ENCODE measurements at regions not wholly inside any gene's neighbourhood (a gene's known extent, or its start where the extent isn't known, plus 50 kb on each side); places are given as distances from the start of the nearest gene placed in this dataset. TPM values are rescaled to one million over a fixed set of nuclear protein-coding genes. Genes with fewer than 3 reads are reported as not detected.
"Not testable (repeated sequence)": the region's sequence is repeated elsewhere in the genome, so short reads cannot be mapped to it uniquely, and the experiment has no call there.

- Histone ChIP-seq H3K4me3 (no peak overlapping the region), H3K4me1 (no peaks in the 10 kb centered on the region), H3K36me3 (no peaks in the 10 kb centered on the region), H3K27ac (no peak overlapping the region), H3K27me3 (no peaks in the 10 kb centered on the region), H3K9ac (ENCODE audit: low read depth in 2 of 2, low read length in 2 of 2) (no peak overlapping the region), H3K9me3 (no peaks in the 10 kb centered on the region)
- intact Hi-C loops (cut with DNase I), result no loop called here
- TF ChIP-seq, protein P1, sequence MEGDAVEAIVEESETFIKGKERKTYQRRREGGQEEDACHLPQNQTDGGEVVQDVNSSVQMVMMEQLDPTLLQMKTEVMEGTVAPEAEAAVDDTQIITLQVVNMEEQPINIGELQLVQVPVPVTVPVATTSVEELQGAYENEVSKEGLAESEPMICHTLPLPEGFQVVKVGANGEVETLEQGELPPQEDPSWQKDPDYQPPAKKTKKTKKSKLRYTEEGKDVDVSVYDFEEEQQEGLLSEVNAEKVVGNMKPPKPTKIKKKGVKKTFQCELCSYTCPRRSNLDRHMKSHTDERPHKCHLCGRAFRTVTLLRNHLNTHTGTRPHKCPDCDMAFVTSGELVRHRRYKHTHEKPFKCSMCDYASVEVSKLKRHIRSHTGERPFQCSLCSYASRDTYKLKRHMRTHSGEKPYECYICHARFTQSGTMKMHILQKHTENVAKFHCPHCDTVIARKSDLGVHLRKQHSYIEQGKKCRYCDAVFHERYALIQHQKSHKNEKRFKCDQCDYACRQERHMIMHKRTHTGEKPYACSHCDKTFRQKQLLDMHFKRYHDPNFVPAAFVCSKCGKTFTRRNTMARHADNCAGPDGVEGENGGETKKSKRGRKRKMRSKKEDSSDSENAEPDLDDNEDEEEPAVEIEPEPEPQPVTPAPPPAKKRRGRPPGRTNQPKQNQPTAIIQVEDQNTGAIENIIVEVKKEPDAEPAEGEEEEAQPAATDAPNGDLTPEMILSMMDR (IDR thresholded peaks at IDR 0.05), result no peak
- no peak for DNase-seq
These were observed 64.9 kb upstream of the ZNF337 start for GRCh38 chr20:25761596-25761995.

- H3K27me3 ChIP-seq; H3K4me3 ChIP-seq; DNase-seq; H3K9ac ChIP-seq (ENCODE audit: low read depth in 2 of 2, low read length in 2 of 2); H3K36me3 ChIP-seq; H3K9me3 ChIP-seq; H3K4me1 ChIP-seq; intact Hi-C loops (cut with DNase I); H3K27ac ChIP-seq: not testable (repeated sequence)
These were observed 64.4 kb upstream of the ZNF337 start for GRCh38 chr20:25761046-25761445.

DNA sequence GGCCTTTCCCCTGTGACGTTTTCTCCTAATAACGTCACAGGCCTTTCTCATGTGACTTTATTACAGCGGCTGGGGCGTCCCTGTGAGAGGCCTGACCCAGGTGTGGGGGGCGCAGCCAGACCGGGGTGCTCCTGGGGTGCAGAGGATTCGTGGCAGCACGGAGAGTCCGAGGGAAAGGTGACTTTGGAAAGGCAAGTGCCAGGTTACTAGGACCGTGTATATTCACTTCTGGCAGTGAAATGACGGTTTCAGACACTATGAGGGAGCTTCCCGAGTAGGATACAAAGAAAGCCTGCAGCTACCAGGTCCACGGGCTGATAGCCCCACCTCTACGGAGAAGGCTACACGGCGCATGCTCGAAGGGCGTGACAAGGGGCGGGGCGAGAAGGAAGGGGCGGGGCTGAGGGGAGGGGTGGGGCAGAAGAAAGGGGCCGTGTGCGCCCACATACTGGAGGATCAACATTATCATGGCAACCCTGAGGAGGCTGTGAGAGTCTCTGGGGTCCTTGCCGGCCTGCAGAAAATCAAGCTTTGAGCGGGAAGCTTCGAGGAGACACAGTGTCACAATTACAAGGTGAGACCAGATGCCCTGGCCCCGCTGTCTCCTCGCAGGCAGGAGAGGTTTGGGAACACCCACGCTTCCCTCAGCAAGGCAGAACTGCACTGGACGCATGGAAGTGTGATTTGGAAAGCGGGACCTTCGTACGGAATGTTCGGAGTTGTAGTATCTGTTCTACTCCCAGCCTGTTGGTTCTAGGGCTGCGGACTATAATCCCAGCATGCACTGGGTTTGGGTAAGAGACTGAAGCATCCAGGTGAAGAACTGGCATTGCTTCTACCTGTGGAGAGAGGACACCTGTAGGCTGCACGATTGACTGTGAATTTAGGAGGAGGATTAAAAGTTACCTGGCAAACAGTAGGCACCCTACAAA, 54.4 kb upstream of the ZNF337 start:
- intact Hi-C loops (cut with DNase I), result no loop called here
- no peaks in the 10 kb centered on the region for H3K36me3 ChIP-seq
- TF ChIP-seq, protein P1 (IDR thresholded peaks at IDR 0.05), result no peak
- H3K27ac ChIP-seq, result no peak overlapping the region
- H3K4me1 ChIP-seq, result no peaks in the 10 kb centered on the region
- DNase-seq, result peak; percentile 72
- H3K9ac ChIP-seq (ENCODE audit: low read depth in 2 of 2, low read length in 2 of 2), result peak overlapping the region in 1 of 2 donors; percentile 22
- no peaks in the 10 kb centered on the region for H3K9me3 ChIP-seq
- no peaks in the 10 kb centered on the region for H3K27me3 ChIP-seq
- H3K4me3 ChIP-seq, result peak overlapping the region; percentile 36

DNA sequence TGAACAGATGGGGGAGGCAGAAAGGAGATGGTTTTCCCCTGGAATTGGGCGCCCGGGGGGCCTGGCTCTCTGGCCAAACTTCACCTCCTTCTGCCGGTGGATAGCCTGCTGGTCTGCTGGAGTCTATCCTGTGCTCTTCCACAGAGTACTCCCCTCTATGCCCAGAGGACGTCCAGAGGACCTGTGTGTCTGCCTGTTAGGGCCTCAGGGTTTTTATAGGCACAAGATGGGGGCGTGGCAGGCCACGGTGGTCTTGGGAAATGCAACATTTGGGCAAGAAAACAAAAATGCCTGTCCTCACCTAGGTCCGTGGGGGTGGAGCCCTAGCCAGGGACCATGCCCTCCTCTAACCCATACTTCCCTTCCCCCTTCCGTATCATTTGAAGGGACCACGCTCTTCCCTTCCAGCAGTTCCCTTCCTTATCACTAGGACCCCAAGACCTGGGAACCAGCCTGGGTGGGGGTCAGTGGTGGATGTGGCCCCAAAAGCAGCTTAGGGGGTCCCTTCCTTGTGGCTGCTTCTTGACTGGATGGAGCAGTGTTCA, 53.6 kb upstream of the ZNF337 start:
- TF ChIP-seq, protein P1 (IDR thresholded peaks at IDR 0.05), result no peak
- H3K4me3 ChIP-seq, result peak overlapping the region; percentile 36
- DNase-seq, result no peak
- intact Hi-C loops (cut with DNase I), result no loop called here
- no peaks in the 10 kb centered on the region for H3K27me3 ChIP-seq
- no peaks in the 10 kb centered on the region for H3K36me3 ChIP-seq
- no peaks in the 10 kb centered on the region for H3K9me3 ChIP-seq
- H3K4me1 ChIP-seq, result no peaks in the 10 kb centered on the region
- no peak overlapping the region for H3K27ac ChIP-seq
- H3K9ac ChIP-seq (ENCODE audit: low read depth in 2 of 2, low read length in 2 of 2), result no peak overlapping the region

- TF ChIP-seq, protein P1 (IDR thresholded peaks at IDR 0.05), result no peak
- H3K36me3 ChIP-seq, result no peaks in the 10 kb centered on the region
- H3K27me3 ChIP-seq, result no peaks in the 10 kb centered on the region
- H3K4me3 ChIP-seq, result no peak overlapping the region
- intact Hi-C loops (cut with DNase I), result no loop called here
- no peaks in the 10 kb centered on the region for H3K4me1 ChIP-seq
- no peak overlapping the region for H3K9ac ChIP-seq (ENCODE audit: low read depth in 2 of 2, low read length in 2 of 2)
- no peak overlapping the region for H3K27ac ChIP-seq
- no peak for DNase-seq
- no peaks in the 10 kb centered on the region for H3K9me3 ChIP-seq
These were observed 53.0 kb upstream of the ZNF337 start for GRCh38 chr20:25749649-25750048.

Small RNA genes in the stretch of these regions (microRNA-seq; reads per million reads assigned to microRNA genes)
- gene MIR663A, result not detected
